PC-9 (cell line): ENCODE measurements at regions not wholly inside any gene's neighbourhood (a gene's known extent, or its start where the extent isn't known, plus 50 kb on each side); places are given as distances from the start of the nearest gene placed in this dataset.

Experiments
- CTCF ChIP-seq: fragments of 200-600 bp; sonication (generic); conservative IDR thresholded peaks from 2 replicates; pipeline ENCODE4 v1.6.1; 2017; ENCODE audit warnings: mixed run types, antibody characterized with exemption, mild to moderate bottlenecking, moderate library complexity
- EZH2 ChIP-seq: fragments of 200-600 bp; sonication (generic); IDR thresholded peaks from 2 replicates; pipeline ENCODE4 v1.8.0; 2017; ENCODE audit warnings: antibody characterized with exemption, low read depth

- no peak for TF ChIP-seq CTCF
- TF ChIP-seq EZH2 = no peak
Measured at GRCh38 chr9:135299239-135299590, 180.4 kb upstream of the PPP1R26 start.
